ENCODE measurements at regions not wholly inside any gene's neighbourhood (a gene's known extent, or its start where the extent isn't known, plus 50 kb on each side); places are given as distances from the start of the nearest gene placed in this dataset.

DNA sequence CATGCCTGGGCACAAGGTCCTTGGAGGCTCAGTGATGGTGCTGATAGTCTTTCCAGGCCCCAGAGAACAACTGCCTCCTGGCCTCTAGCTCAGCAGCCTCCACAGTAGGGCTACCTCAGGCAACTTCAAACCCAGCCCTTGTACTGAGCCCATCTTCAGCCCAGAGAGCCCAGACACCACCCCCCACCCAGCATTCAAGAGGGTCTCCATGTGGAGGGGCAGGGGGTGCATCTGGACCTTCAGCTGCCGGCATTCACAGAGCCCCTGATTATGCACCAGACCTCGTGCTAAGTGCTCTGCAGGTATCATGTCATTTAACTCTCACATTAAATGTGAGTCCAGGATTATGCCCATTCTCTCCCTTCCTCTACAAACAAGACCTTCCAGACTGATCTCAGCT is 197.0 kb upstream of the ZC3H12A start:
- no peak overlapping the region for H3K27ac ChIP-seq

GRCh38 chr1:37281354-37281753 is 193.0 kb upstream of the ZC3H12A start:
- no peaks in the 10 kb centered on the region; the same call in 1 of the 2 replicates for H3K9me3 ChIP-seq (replicated peaks)
- no peak overlapping the region for H3K27ac ChIP-seq
- DNase-seq, result no peak
- H3K36me3 ChIP-seq, result no peaks in the 10 kb centered on the region
- H3K4me1 ChIP-seq, result no peaks in the 10 kb centered on the region
- H3K27me3 ChIP-seq, result no peaks in the 10 kb centered on the region
- no peak overlapping the region for H3K4me3 ChIP-seq

More for the DNA sequence above, 197.0 kb upstream of the ZC3H12A start:
- Histone ChIP-seq H3K4me1 (no peaks in the 10 kb centered on the region), H3K4me3 (no peak overlapping the region), H3K27me3 (no peaks in the 10 kb centered on the region; the same call in 1 of the 2 replicates), H3K36me3 (no peaks in the 10 kb centered on the region), H3K9me3 (replicated peaks) (no peaks in the 10 kb centered on the region; the same call in 1 of the 2 replicates)
- no peak for DNase-seq

DNA sequence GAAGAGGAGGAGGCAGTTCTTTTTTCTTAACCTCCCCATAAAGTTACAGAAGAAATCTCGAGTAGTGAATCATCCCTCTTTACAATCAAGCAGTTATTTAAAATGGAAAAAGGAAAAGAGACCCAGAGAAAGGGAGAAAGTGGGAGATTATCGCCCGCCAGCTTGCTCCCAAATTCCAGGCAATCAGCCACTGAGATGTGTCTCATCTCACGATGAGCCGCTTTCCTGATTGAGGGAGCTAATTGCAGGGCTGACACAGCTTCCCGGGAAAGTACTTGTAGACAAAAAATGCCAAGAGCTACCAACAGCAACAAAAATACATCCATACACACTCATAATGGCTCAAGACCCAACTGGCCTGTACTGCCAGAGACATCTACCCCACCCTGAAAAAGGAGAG is 191.6 kb upstream of the ZC3H12A start:
- Histone ChIP-seq H3K9me3 (replicated peaks) (no peaks in the 10 kb centered on the region; the same call in 1 of the 2 replicates), H3K4me1 (no peaks in the 10 kb centered on the region), H3K27ac (no peak overlapping the region), H3K4me3 (no peak overlapping the region), H3K27me3 (no peaks in the 10 kb centered on the region), H3K36me3 (no peaks in the 10 kb centered on the region)
- no peak for DNase-seq

GRCh38 chr1:37284053-37284452 is 190.3 kb upstream of the ZC3H12A start:
- DNase-seq, result no peak
- H3K4me1 ChIP-seq, result no peaks in the 10 kb centered on the region
- H3K27me3 ChIP-seq, result no peaks in the 10 kb centered on the region
- no peaks in the 10 kb centered on the region for H3K36me3 ChIP-seq
- H3K9me3 ChIP-seq (replicated peaks), result no peaks in the 10 kb centered on the region; the same call in 1 of the 2 replicates
- no peak overlapping the region for H3K27ac ChIP-seq
- H3K4me3 ChIP-seq, result no peak overlapping the region

- Histone ChIP-seq H3K36me3 (no peaks in the 10 kb centered on the region), H3K4me1 (no peaks in the 10 kb centered on the region), H3K27ac (no peak overlapping the region), H3K27me3 (peaks cover 11% of the 10 kb centered on the region; the same call in 1 of the 2 replicates), H3K9me3 (replicated peaks) (no peaks in the 10 kb centered on the region), H3K4me3 (no peak overlapping the region)
- DNase-seq, result no peak
These were observed 187.5 kb upstream of the ZC3H12A start for GRCh38 chr1:37286881-37287280.

- no peak overlapping the region for H3K4me3 ChIP-seq
- peaks cover 20% of the 10 kb centered on the region; the same call in 1 of the 2 replicates for H3K27me3 ChIP-seq
- H3K4me1 ChIP-seq, result no peaks in the 10 kb centered on the region
- no peaks in the 10 kb centered on the region for H3K9me3 ChIP-seq (replicated peaks)
- H3K36me3 ChIP-seq, result no peaks in the 10 kb centered on the region
- DNase-seq, result no peak
- no peak overlapping the region for H3K27ac ChIP-seq
These were observed 185.5 kb upstream of the ZC3H12A start for GRCh38 chr1:37288900-37289299.

DNA sequence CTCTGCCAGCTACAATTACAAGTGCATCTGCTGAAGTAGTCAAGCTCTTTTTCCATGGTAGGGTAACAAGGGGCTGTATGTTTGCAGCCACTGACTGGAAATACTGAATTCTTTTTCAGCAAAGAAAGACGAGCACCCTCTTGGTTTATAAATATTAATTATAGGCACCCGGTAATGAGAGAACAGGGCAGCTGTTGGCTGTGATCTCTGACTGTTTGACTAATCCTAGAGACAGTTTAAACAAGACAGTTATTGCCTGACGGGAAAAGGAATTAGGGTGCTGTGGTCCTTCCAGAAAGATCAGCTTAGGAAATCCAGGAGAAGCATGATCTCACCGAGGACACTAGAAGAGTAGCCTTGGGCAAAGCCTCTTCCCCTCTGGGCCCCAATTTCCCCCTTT is 183.7 kb upstream of the ZC3H12A start:
- no peaks in the 10 kb centered on the region for H3K9me3 ChIP-seq (replicated peaks)
- no peak overlapping the region for H3K27ac ChIP-seq
- no peak overlapping the region for H3K4me3 ChIP-seq
- H3K4me1 ChIP-seq, result no peaks in the 10 kb centered on the region
- no peak for DNase-seq
- no peaks in the 10 kb centered on the region for H3K36me3 ChIP-seq
- H3K27me3 ChIP-seq, result peaks cover 27% of the 10 kb centered on the region

- no peak for DNase-seq
- Histone ChIP-seq H3K4me3 (no peak overlapping the region), H3K36me3 (no peaks in the 10 kb centered on the region), H3K9me3 (replicated peaks) (no peaks in the 10 kb centered on the region), H3K4me1 (no peaks in the 10 kb centered on the region), H3K27ac (no peak overlapping the region), H3K27me3 (peaks cover 32% of the 10 kb centered on the region)
These were observed 181.6 kb upstream of the ZC3H12A start for GRCh38 chr1:37292789-37293188.

- Histone ChIP-seq H3K4me1 (no peaks in the 10 kb centered on the region), H3K9me3 (replicated peaks) (no peaks in the 10 kb centered on the region), H3K36me3 (no peaks in the 10 kb centered on the region), H3K4me3 (no peak overlapping the region), H3K27ac (no peak overlapping the region), H3K27me3 (peaks cover 32% of the 10 kb centered on the region)
- DNase-seq, result no peak
These were observed 180.3 kb upstream of the ZC3H12A start for GRCh38 chr1:37294096-37294495.

GRCh38 chr1:37294529-37294928 is 179.9 kb upstream of the ZC3H12A start:
- no peaks in the 10 kb centered on the region for H3K4me1 ChIP-seq
- no peaks in the 10 kb centered on the region for H3K36me3 ChIP-seq
- H3K27me3 ChIP-seq, result peaks cover 32% of the 10 kb centered on the region
- no peak overlapping the region for H3K27ac ChIP-seq
- H3K4me3 ChIP-seq, result no peak overlapping the region
- no peaks in the 10 kb centered on the region for H3K9me3 ChIP-seq (replicated peaks)
- no peak for DNase-seq

- Histone ChIP-seq H3K27ac (no peak overlapping the region), H3K27me3 (peaks cover 21% of the 10 kb centered on the region), H3K9me3 (replicated peaks) (no peaks in the 10 kb centered on the region), H3K4me3 (no peak overlapping the region), H3K4me1 (no peaks in the 10 kb centered on the region), H3K36me3 (no peaks in the 10 kb centered on the region)
- no peak for DNase-seq
These were observed 175.6 kb upstream of the ZC3H12A start for GRCh38 chr1:37298769-37299168.

DNA sequence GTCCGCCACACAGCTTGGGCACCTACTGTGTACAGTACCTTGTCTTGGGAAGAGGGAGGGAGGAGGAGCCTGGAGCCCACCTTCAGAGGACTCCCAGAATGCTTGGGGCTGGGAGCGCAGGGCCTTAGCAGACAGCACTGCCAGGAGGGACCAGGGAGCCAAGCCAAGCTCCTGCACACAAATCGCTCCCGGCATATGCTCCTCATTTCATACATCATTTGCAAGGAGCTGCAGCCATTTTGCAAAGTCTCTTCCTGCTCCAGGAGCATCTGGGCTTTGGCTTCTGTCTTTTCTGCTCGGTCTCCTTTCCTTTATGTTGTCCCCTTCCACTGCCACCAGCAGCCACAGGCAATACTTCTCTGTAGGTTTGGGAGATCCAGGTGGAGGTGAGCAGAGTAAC is 175.2 kb upstream of the ZC3H12A start:
- H3K36me3 ChIP-seq, result no peaks in the 10 kb centered on the region
- no peak overlapping the region for H3K4me3 ChIP-seq
- no peak for DNase-seq
- no peak overlapping the region for H3K27ac ChIP-seq
- H3K27me3 ChIP-seq, result peaks cover 20% of the 10 kb centered on the region
- no peaks in the 10 kb centered on the region for H3K9me3 ChIP-seq (replicated peaks)
- H3K4me1 ChIP-seq, result no peaks in the 10 kb centered on the region

DNA sequence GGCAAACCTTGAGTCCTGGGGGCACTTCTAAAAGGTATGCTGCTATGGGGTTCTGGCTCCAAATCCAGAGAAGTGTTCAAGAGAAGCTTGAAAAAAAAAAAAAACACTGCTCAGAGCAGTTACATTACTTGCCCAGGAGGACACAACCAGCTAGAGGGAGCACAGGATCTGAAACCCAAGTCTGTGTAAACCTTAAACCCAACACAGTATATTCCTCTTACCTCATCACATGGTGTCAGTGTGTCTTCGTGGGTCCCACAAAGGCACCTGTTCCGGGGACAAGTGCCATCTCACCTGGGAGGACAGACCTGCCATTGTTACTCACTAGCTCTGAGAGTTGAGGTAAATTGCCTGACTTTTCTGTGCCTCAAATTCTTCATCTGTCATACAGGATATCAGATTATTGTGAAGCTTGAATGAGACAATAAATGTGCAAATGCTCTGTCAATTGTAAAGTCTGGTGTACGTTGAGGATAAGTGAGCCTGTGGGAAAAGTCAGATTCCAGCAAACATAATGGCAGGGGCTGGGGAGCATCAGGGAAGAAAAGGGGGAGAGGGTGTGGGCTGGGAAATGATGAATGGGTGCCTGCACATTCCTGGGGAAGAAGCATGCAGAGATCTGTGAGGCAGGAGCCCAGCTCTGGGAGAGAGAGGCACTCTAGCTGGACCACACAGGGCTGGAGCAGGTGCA is 170.4 kb upstream of the ZC3H12A start:
- Histone ChIP-seq H3K4me1 (no peaks in the 10 kb centered on the region), H3K4me3 (no peak overlapping the region), H3K36me3 (no peaks in the 10 kb centered on the region), H3K27ac (no peak overlapping the region), H3K9me3 (replicated peaks) (no peaks in the 10 kb centered on the region), H3K27me3 (peaks cover 37% of the 10 kb centered on the region)
- DNase-seq, result no peak

DNA sequence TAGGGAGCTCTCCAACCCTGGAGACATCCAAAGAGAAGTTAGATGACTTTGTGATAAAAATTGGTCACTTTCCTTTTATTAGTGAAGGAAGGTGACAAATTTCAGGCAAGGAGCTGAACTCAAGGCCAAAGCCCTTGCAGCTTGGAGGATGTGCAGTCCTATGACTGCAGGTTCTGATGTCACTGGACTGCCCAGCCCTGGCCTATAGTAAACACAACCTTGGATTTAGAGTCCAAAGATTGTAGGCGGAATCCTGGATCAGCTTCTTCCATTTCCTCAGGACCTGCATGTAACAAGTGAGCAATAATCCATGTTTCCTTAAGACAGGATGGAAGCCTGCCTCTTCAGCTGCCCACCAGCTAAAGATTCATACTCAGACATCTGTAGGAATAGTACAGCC is 169.3 kb upstream of the ZC3H12A start:
- Histone ChIP-seq H3K36me3 (no peaks in the 10 kb centered on the region), H3K27ac (no peak overlapping the region), H3K4me3 (no peak overlapping the region), H3K4me1 (no peaks in the 10 kb centered on the region), H3K27me3 (peaks cover 41% of the 10 kb centered on the region), H3K9me3 (replicated peaks) (no peaks in the 10 kb centered on the region)
- DNase-seq, result no peak

DNA sequence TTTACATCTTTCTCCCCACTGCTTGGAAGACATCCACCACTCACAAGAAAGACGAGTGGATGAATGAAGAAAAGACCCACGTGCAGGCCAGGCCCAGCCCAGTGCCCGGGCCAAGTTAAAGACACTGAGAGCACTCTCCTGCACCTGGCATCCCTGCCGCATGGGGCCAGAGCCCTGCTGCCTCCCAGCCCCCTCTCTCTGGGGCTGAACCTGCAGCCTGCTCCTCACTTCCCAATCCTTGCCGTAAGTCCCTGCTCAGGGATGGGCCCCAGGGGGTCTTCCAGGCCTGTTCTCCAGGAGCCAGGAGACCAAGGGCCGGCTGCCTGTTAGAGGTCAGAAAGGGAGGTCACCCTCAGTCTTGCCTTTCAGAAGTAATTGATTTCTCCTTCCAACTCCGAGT is 168.5 kb upstream of the ZC3H12A start:
- H3K27me3 ChIP-seq, result peaks cover 47% of the 10 kb centered on the region

DNA sequence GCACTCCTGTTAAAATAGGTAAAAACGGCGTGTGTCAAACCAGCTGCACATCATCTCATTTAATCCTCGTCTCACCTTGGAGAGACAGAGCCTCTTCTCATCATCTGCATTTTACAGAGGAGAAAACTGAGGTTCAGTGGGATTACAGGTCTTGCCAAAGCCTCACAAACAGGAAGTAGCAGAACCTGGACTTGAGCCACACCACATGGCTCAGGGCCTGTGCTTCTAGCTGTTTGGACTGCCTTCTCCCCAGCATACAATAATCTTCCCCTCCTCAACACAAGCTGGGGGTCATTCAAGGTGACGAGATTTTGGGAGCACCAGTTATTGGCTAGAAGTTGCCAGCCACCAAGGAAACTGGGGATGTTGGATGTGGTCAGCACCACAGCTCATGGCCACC is 167.9 kb upstream of the ZC3H12A start:
- DNase-seq, result no peak
- H3K27ac ChIP-seq, result no peak overlapping the region
- peaks cover 45% of the 10 kb centered on the region for H3K27me3 ChIP-seq

More for the DNA sequence above, 168.5 kb upstream of the ZC3H12A start:
- H3K9me3 ChIP-seq (replicated peaks), result no peaks in the 10 kb centered on the region
- no peaks in the 10 kb centered on the region for H3K4me1 ChIP-seq
- H3K27ac ChIP-seq, result no peak overlapping the region
- no peak overlapping the region for H3K4me3 ChIP-seq
- H3K36me3 ChIP-seq, result no peaks in the 10 kb centered on the region
- no peak for DNase-seq

More for the DNA sequence above, 167.9 kb upstream of the ZC3H12A start:
- no peaks in the 10 kb centered on the region for H3K9me3 ChIP-seq (replicated peaks)
- no peaks in the 10 kb centered on the region for H3K4me1 ChIP-seq
- H3K36me3 ChIP-seq, result no peaks in the 10 kb centered on the region
- H3K4me3 ChIP-seq, result no peak overlapping the region

Measured in SJCRH30 (cell line).